IgD-negative memory B cell (primary cell): ENCODE measurements at regions not wholly inside any gene's neighbourhood (a gene's known extent, or its start where the extent isn't known, plus 50 kb on each side); places are given as distances from the start of the nearest gene placed in this dataset.
A peak's percentile ranks its signal among the peaks of the same experiment; 100 is the strongest.
"Not testable (repeated sequence)": the region's sequence is repeated elsewhere in the genome, so short reads cannot be mapped to it uniquely, and the experiment has no call there.

Experiments
- H3K27ac Mint-ChIP-seq, 3 donors: one replicate each; pipeline ENCODE4 v1.8.0; 2020 to 2022; ENCODE audit warnings: mild to moderate bottlenecking in 3 of 3, mixed read lengths in 3 of 3, moderate library complexity in 1 of 3
- H3K27me3 Mint-ChIP-seq: one replicate; pipeline ENCODE4 v1.8.0; 2021; ENCODE audit warnings: mixed read lengths
- H3K36me3 Mint-ChIP-seq: one replicate; pipeline ENCODE4 v1.8.0; 2020; ENCODE audit warnings: mild to moderate bottlenecking, mixed read lengths
- H3K4me1 Mint-ChIP-seq, 3 donors: one replicate each; pipeline ENCODE4 v1.8.0; 2020 to 2022; ENCODE audit warnings: mixed read lengths in 3 of 3, mild to moderate bottlenecking in 1 of 3
- H3K4me3 Mint-ChIP-seq, 4 donors: one replicate each; pipeline ENCODE4 v1.8.0; 2020 to 2022; ENCODE audit warnings: mild to moderate bottlenecking in 4 of 4, mixed read lengths in 4 of 4, moderate library complexity in 3 of 4
- H3K9me3 Mint-ChIP-seq, 3 donors: one replicate each; pipeline ENCODE4 v1.8.0; 2020 to 2021; ENCODE audit warnings: mixed read lengths in 3 of 3, mild to moderate bottlenecking in 1 of 3

- no peak overlapping the region for H3K4me3 Mint-ChIP-seq
- peaks cover 3 to 21% (median 10%) of the 10 kb centered on the region in 3 donors for H3K9me3 Mint-ChIP-seq
- no peak overlapping the region for H3K27ac Mint-ChIP-seq
- H3K36me3 Mint-ChIP-seq, result peaks cover 2% of the 10 kb centered on the region
- H3K4me1 Mint-ChIP-seq, result no peaks in the 10 kb centered on the region
- no peaks in the 10 kb centered on the region for H3K27me3 Mint-ChIP-seq
These were observed 288.1 kb upstream of the CELF4 start for GRCh38 chr18:37853706-37854105.

GRCh38 chr18:37852464-37852863, 286.9 kb upstream of the CELF4 start:
- peaks cover 2% of the 10 kb centered on the region for H3K36me3 Mint-ChIP-seq
- H3K27ac Mint-ChIP-seq, result peak overlapping the region in 1 of 3 donors; percentile 9
- H3K9me3 Mint-ChIP-seq, result peaks cover 6 to 21% (median 8%) of the 10 kb centered on the region in 3 donors
- no peaks in the 10 kb centered on the region for H3K4me1 Mint-ChIP-seq
- no peaks in the 10 kb centered on the region for H3K27me3 Mint-ChIP-seq
- no peak overlapping the region for H3K4me3 Mint-ChIP-seq

- H3K27ac Mint-ChIP-seq, result no peak overlapping the region
- no peaks in the 10 kb centered on the region for H3K27me3 Mint-ChIP-seq
- peaks cover 2% of the 10 kb centered on the region for H3K36me3 Mint-ChIP-seq
- peaks cover 0 to 4% (median 3%) of the 10 kb centered on the region in 3 donors for H3K9me3 Mint-ChIP-seq
- H3K4me1 Mint-ChIP-seq, result no peaks in the 10 kb centered on the region
- H3K4me3 Mint-ChIP-seq, result no peak overlapping the region
These were observed 281.9 kb upstream of the CELF4 start for GRCh38 chr18:37847544-37847943.

- no peaks in the 10 kb centered on the region for H3K4me1 Mint-ChIP-seq
- H3K36me3 Mint-ChIP-seq, result peaks cover 2% of the 10 kb centered on the region
- H3K27me3 Mint-ChIP-seq, result no peaks in the 10 kb centered on the region
- H3K27ac Mint-ChIP-seq, result no peak overlapping the region
- peaks cover 0 to 4% (median 3%) of the 10 kb centered on the region in 3 donors for H3K9me3 Mint-ChIP-seq
- no peak overlapping the region for H3K4me3 Mint-ChIP-seq
These were observed 281.4 kb upstream of the CELF4 start for GRCh38 chr18:37846996-37847395.

GRCh38 chr18:37845498-37845897, 279.9 kb upstream of the CELF4 start:
- Mint-ChIP-seq H3K9me3 (peaks cover 0 to 2% (median under 1%) of the 10 kb centered on the region in 3 donors), H3K27ac (no peak overlapping the region), H3K36me3 (no peaks in the 10 kb centered on the region), H3K4me1 (no peaks in the 10 kb centered on the region), H3K4me3 (no peak overlapping the region), H3K27me3 (no peaks in the 10 kb centered on the region)

GRCh38 chr18:37844209-37844970, 278.8 kb upstream of the CELF4 start:
- H3K27ac Mint-ChIP-seq, result no peak overlapping the region
- no peaks in the 10 kb centered on the region for H3K36me3 Mint-ChIP-seq
- H3K4me3 Mint-ChIP-seq, result no peak overlapping the region
- H3K27me3 Mint-ChIP-seq, result no peaks in the 10 kb centered on the region
- H3K9me3 Mint-ChIP-seq, result peaks cover 0 to 4% (median 0%) of the 10 kb centered on the region in 3 donors
- no peaks in the 10 kb centered on the region for H3K4me1 Mint-ChIP-seq

- peaks cover 0 to 6% (median 0%) of the 10 kb centered on the region in 3 donors for H3K9me3 Mint-ChIP-seq
- no peaks in the 10 kb centered on the region for H3K36me3 Mint-ChIP-seq
- no peak overlapping the region for H3K4me3 Mint-ChIP-seq
- H3K4me1 Mint-ChIP-seq, result no peaks in the 10 kb centered on the region
- H3K27me3 Mint-ChIP-seq, result no peaks in the 10 kb centered on the region
- no peak overlapping the region for H3K27ac Mint-ChIP-seq
These were observed 272.5 kb upstream of the CELF4 start for GRCh38 chr18:37838083-37838482.

GRCh38 chr18:37836071-37836970, 270.7 kb upstream of the CELF4 start:
- Mint-ChIP-seq H3K4me3 (no peak overlapping the region), H3K4me1 (no peaks in the 10 kb centered on the region), H3K27ac (no peak overlapping the region), H3K9me3 (peaks cover under 1 to 8% (median 4%) of the 10 kb centered on the region in 3 donors), H3K27me3 (no peaks in the 10 kb centered on the region), H3K36me3 (no peaks in the 10 kb centered on the region)

GRCh38 chr18:37832010-37832695, 266.6 kb upstream of the CELF4 start:
- not testable (repeated sequence) for H3K4me3 Mint-ChIP-seq, H3K4me1 Mint-ChIP-seq, H3K36me3 Mint-ChIP-seq, H3K9me3 Mint-ChIP-seq, H3K27ac Mint-ChIP-seq, H3K27me3 Mint-ChIP-seq

GRCh38 chr18:37812961-37813360, 247.4 kb upstream of the CELF4 start:
- no peaks in the 10 kb centered on the region for H3K4me1 Mint-ChIP-seq
- H3K9me3 Mint-ChIP-seq, result peaks cover 0 to 9% (median 7%) of the 10 kb centered on the region in 3 donors
- no peaks in the 10 kb centered on the region for H3K27me3 Mint-ChIP-seq
- H3K27ac Mint-ChIP-seq, result no peak overlapping the region
- no peak overlapping the region for H3K4me3 Mint-ChIP-seq
- no peaks in the 10 kb centered on the region for H3K36me3 Mint-ChIP-seq

GRCh38 chr18:37805773-37806404, 240.3 kb upstream of the CELF4 start:
- Mint-ChIP-seq H3K27me3 (no peaks in the 10 kb centered on the region), H3K27ac (no peak overlapping the region), H3K4me3 (no peak overlapping the region), H3K36me3 (no peaks in the 10 kb centered on the region), H3K4me1 (no peaks in the 10 kb centered on the region), H3K9me3 (peaks cover 2 to 13% (median 9%) of the 10 kb centered on the region in 3 donors)

GRCh38 chr18:37796823-37797349, 231.3 kb upstream of the CELF4 start:
- H3K4me3 Mint-ChIP-seq, result no peak overlapping the region
- H3K27me3 Mint-ChIP-seq, result no peaks in the 10 kb centered on the region
- H3K27ac Mint-ChIP-seq, result no peak overlapping the region
- no peaks in the 10 kb centered on the region for H3K36me3 Mint-ChIP-seq
- H3K9me3 Mint-ChIP-seq, result peaks cover 1 to 5% (median 3%) of the 10 kb centered on the region in 3 donors
- no peaks in the 10 kb centered on the region for H3K4me1 Mint-ChIP-seq

GRCh38 chr18:37787452-37787851, 221.9 kb upstream of the CELF4 start:
- H3K27me3 Mint-ChIP-seq, result no peaks in the 10 kb centered on the region
- peaks cover 0 to 2% (median 0%) of the 10 kb centered on the region in 3 donors for H3K9me3 Mint-ChIP-seq
- no peaks in the 10 kb centered on the region for H3K4me1 Mint-ChIP-seq
- H3K4me3 Mint-ChIP-seq, result no peak overlapping the region
- H3K36me3 Mint-ChIP-seq, result no peaks in the 10 kb centered on the region
- H3K27ac Mint-ChIP-seq, result no peak overlapping the region

- no peaks in the 10 kb centered on the region for H3K4me1 Mint-ChIP-seq
- no peak overlapping the region for H3K27ac Mint-ChIP-seq
- H3K9me3 Mint-ChIP-seq, result peaks cover 0 to 2% (median 0%) of the 10 kb centered on the region in 3 donors
- no peaks in the 10 kb centered on the region for H3K36me3 Mint-ChIP-seq
- H3K27me3 Mint-ChIP-seq, result no peaks in the 10 kb centered on the region
- no peak overlapping the region for H3K4me3 Mint-ChIP-seq
These were observed 218.2 kb upstream of the CELF4 start for GRCh38 chr18:37783771-37784170.
